Liver (tissue), 8 donors: ENCODE measurements at regions not wholly inside any gene's neighbourhood (a gene's known extent, or its start where the extent isn't known, plus 50 kb on each side); places are given as distances from the start of the nearest gene placed in this dataset.

Experiments
- DNase-seq: peaks from one replicate; pipeline ENCODE4 v3.0.0-alpha.2; 2017; ENCODE audit warnings: low spot score
- H3K27ac ChIP-seq, 2 donors: one replicate each; pipeline ENCODE4 v1.7.0; 2013; ENCODE audit warnings: inconsistent platforms in 2 of 2, low read length in 2 of 2, control low read depth in 1 of 2, low read depth in 1 of 2, mild to moderate bottlenecking in 1 of 2
- H3K27me3 ChIP-seq, 4 donors: one replicate each; pipeline versions ENCODE4 v1.6.1 to v1.7.0; 2013; ENCODE audit warnings: low read length in 3 of 4, inconsistent platforms in 1 of 4, mild to moderate bottlenecking in 1 of 4, moderate library complexity in 1 of 4; ENCODE audit not compliant: control insufficient read depth in 4 of 4, insufficient read depth in 4 of 4
- H3K36me3 ChIP-seq, 4 donors: one replicate each; pipeline versions ENCODE4 v1.6.1 to v1.7.0; 2013; ENCODE audit warnings: low read length in 3 of 4, mild to moderate bottlenecking in 3 of 4, low read depth in 1 of 4, moderate library complexity in 1 of 4; ENCODE audit not compliant: control insufficient read depth in 4 of 4, insufficient read depth in 3 of 4
- H3K4me1 ChIP-seq, 4 donors: one replicate each; pipeline versions ENCODE4 v1.6.1 to v1.7.0; 2013; ENCODE audit warnings: low read length in 3 of 4, mild to moderate bottlenecking in 3 of 4, moderate library complexity in 1 of 4; ENCODE audit not compliant: control insufficient read depth in 4 of 4, insufficient read depth in 4 of 4
- H3K4me3 ChIP-seq, 3 donors: one replicate each; pipeline versions ENCODE4 v1.6.1 to v1.7.0; 2013; ENCODE audit warnings: low read length in 3 of 3, control low read depth in 1 of 3, low read depth in 1 of 3, mild to moderate bottlenecking in 1 of 3
- H3K9ac ChIP-seq, 2 donors: one replicate each; pipeline ENCODE4 v1.7.0; 2013; ENCODE audit warnings: low read length in 2 of 2, mild to moderate bottlenecking in 2 of 2, moderate library complexity in 2 of 2, control low read depth in 1 of 2, low read depth in 1 of 2
- H3K9me3 ChIP-seq, 4 donors: one replicate each; pipeline versions ENCODE4 v1.6.1 to v1.7.0; 2013; ENCODE audit warnings: low read length in 3 of 4; ENCODE audit not compliant: control insufficient read depth in 4 of 4
- EGR1 ChIP-seq, 2 donors: IDR thresholded peaks; 2 replicates each; pipeline ENCODE4 v1.6.1; 2016 to 2018; ENCODE audit warnings: antibody characterized with exemption in 2 of 2, low read depth in 2 of 2
- FOXA1 ChIP-seq: IDR thresholded peaks from 2 replicates; pipeline ENCODE4 v1.6.1; 2016; ENCODE audit warnings: antibody characterized with exemption
- FOXA2 ChIP-seq: IDR thresholded peaks from 2 replicates; pipeline ENCODE4 v1.6.1; 2016; ENCODE audit warnings: antibody characterized with exemption
- GABPA ChIP-seq, 2 donors: IDR thresholded peaks in 1 of 2; conservative IDR thresholded peaks in 1 of 2; 2 replicates each; pipeline ENCODE4 v1.6.1; 2016; ENCODE audit warnings: antibody characterized with exemption in 2 of 2, mild to moderate bottlenecking in 1 of 2, moderate library complexity in 1 of 2
- HNF4A ChIP-seq, 2 donors: conservative IDR thresholded peaks; 2 replicates each; pipeline ENCODE4 v1.6.1; 2016; ENCODE audit warnings: antibody characterized with exemption in 2 of 2, mild to moderate bottlenecking in 2 of 2
- HNF4G ChIP-seq: IDR thresholded peaks from 2 replicates; pipeline ENCODE4 v1.6.1; 2016; ENCODE audit warnings: antibody characterized with exemption
- JUND ChIP-seq, 2 donors: IDR thresholded peaks; 2 replicates each; pipeline ENCODE4 v1.6.1; 2016; ENCODE audit warnings: antibody characterized with exemption in 2 of 2
- NR2F2 ChIP-seq: IDR thresholded peaks from 2 replicates; pipeline ENCODE4 v1.6.1; 2016; ENCODE audit warnings: antibody characterized with exemption
- RAD21 ChIP-seq, 2 donors: IDR thresholded peaks; 2 replicates each; pipeline ENCODE4 v1.6.1; 2016; ENCODE audit warnings: antibody characterized with exemption in 2 of 2, mild to moderate bottlenecking in 2 of 2
- RXRA ChIP-seq, 2 donors: IDR thresholded peaks; 2 replicates each; pipeline ENCODE4 v1.6.1; 2017 to 2018; ENCODE audit warnings: antibody characterized with exemption in 2 of 2, mild to moderate bottlenecking in 1 of 2
- SP1 ChIP-seq: IDR thresholded peaks from 2 replicates; pipeline ENCODE4 v1.6.1; 2018; ENCODE audit warnings: antibody characterized with exemption, mild to moderate bottlenecking
- TAF1 ChIP-seq: conservative IDR thresholded peaks from 2 replicates; pipeline ENCODE4 v1.6.1; 2016; ENCODE audit warnings: antibody characterized with exemption, mild to moderate bottlenecking
- YY1 ChIP-seq: IDR thresholded peaks from 2 replicates; pipeline ENCODE4 v1.6.1; 2016; ENCODE audit warnings: antibody characterized with exemption, mild to moderate bottlenecking
- WGBS: extraction: QIAGEN DNeasy Blood & Tissue Kit; methylation state at CpG from one replicate; pipeline ENCODE4 v1.1.7; 2013; 5-methylcytosine and 5-hydroxymethylcytosine counted together
- TF ChIP-seq, protein P1 (sequence below): IDR thresholded peaks from 2 replicates; pipeline ENCODE4 v1.6.1; 2016; ENCODE audit warnings: antibody characterized with exemption, mild to moderate bottlenecking
- TF ChIP-seq, protein P2 (sequence below): IDR thresholded peaks from 2 replicates; pipeline ENCODE4 v1.6.1; 2016; ENCODE audit warnings: antibody characterized with exemption
- TF ChIP-seq, protein P3 (sequence below): IDR thresholded peaks from 2 replicates; pipeline ENCODE4 v1.6.1; 2016; ENCODE audit warnings: antibody characterized with exemption
- TF ChIP-seq, protein P4 (sequence below): fragments of 150-350 bp; IDR thresholded peaks from 2 replicates; pipeline ENCODE4 v1.5.1; 2017; ENCODE audit warnings: improper control_type of control experiment, low read depth, low read length; ENCODE audit not compliant: missing input control
- TF ChIP-seq, protein P5 (sequence below): IDR thresholded peaks from 2 replicates; pipeline ENCODE4 v1.6.1; 2016; ENCODE audit warnings: antibody characterized with exemption
- donor health status: healthy.
- donor health status: healthy.
- donor health status: healthy.
- donor health status: healthy.
- donor health status: healthy.

DNA sequence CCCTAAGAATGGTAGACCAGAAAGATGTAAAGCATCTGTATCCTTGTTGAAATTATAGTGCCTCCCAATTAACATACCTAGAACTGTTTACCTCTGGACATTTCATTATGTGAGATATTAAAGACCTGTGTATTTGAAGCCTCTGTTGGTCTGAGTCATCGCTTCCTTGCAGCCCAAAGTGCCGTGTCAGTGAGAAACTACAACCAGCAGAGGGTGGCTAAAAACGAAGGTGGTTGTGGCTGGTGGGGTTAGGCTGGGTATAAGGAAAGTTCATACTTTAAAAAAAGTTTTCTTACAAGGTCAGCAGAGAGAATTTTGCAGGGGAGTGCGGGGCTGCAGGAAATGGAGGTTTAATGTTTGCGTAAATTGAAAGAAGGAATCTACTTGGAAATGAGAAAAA, 290.7 kb downstream of the TMEM114 start (continued):
- TF ChIP-seq, protein P1, sequence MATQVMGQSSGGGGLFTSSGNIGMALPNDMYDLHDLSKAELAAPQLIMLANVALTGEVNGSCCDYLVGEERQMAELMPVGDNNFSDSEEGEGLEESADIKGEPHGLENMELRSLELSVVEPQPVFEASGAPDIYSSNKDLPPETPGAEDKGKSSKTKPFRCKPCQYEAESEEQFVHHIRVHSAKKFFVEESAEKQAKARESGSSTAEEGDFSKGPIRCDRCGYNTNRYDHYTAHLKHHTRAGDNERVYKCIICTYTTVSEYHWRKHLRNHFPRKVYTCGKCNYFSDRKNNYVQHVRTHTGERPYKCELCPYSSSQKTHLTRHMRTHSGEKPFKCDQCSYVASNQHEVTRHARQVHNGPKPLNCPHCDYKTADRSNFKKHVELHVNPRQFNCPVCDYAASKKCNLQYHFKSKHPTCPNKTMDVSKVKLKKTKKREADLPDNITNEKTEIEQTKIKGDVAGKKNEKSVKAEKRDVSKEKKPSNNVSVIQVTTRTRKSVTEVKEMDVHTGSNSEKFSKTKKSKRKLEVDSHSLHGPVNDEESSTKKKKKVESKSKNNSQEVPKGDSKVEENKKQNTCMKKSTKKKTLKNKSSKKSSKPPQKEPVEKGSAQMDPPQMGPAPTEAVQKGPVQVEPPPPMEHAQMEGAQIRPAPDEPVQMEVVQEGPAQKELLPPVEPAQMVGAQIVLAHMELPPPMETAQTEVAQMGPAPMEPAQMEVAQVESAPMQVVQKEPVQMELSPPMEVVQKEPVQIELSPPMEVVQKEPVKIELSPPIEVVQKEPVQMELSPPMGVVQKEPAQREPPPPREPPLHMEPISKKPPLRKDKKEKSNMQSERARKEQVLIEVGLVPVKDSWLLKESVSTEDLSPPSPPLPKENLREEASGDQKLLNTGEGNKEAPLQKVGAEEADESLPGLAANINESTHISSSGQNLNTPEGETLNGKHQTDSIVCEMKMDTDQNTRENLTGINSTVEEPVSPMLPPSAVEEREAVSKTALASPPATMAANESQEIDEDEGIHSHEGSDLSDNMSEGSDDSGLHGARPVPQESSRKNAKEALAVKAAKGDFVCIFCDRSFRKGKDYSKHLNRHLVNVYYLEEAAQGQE: no peak
- TF ChIP-seq RAD21 (IDR thresholded peaks at IDR 0.05) (no peak), FOXA1 (no peak), RXRA (IDR thresholded peaks at IDR 0.05) (no peak), NR2F2 (no peak), HNF4G (no peak), GABPA (IDR thresholded peaks at IDR 0.05 in 1 of 2, conservative IDR thresholded peaks at IDR 0.05 in 1 of 2) (no peak), SP1 (no peak)
- TF ChIP-seq, protein P2, sequence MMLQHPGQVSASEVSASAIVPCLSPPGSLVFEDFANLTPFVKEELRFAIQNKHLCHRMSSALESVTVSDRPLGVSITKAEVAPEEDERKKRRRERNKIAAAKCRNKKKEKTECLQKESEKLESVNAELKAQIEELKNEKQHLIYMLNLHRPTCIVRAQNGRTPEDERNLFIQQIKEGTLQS: no peak

DNA sequence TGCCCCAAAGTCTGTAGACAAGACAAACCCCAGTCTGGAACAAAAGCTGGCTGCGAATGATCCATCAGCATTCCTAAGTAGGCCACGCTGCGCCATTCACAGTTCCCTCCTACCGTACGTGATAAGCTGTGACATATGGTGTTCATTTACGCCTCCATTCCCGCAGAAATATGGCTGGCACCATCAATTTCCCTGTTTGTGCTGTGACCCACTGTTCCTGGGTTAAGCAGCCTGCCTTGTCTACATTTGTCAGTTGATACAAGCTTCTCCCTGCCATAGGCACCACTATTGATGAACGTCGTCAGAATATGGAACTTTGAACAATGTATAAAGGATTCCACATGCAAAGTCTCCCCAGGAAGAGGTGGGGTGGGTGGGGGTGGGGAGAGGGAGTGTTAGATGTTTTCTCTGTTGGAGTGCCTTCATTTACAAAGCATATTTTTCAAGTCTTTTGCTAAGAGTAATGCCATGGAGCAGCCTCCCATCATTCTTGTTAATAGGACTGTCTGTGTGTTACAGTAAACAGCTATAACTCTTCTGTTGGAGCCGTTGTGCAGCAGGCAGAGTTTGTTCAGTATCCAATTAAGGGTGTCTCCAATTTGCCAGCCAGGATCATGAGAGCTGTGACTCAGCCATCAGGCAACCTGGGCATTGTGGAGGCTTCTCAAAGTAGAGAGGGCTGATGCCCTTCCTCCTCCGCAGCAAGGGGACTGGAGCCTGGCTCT, 294.6 kb downstream of the TMEM114 start:
- no peaks in the 10 kb centered on the region for H3K27me3 ChIP-seq
- no peak for DNase-seq
- 78% methylated on average over 11 of the region's 11 CpGs for WGBS
- no peaks in the 10 kb centered on the region for H3K36me3 ChIP-seq
- H3K4me3 ChIP-seq: no peak overlapping the region
- TF ChIP-seq, protein P3, sequence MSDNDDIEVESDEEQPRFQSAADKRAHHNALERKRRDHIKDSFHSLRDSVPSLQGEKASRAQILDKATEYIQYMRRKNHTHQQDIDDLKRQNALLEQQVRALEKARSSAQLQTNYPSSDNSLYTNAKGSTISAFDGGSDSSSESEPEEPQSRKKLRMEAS: no peak
- TF ChIP-seq, protein P4, sequence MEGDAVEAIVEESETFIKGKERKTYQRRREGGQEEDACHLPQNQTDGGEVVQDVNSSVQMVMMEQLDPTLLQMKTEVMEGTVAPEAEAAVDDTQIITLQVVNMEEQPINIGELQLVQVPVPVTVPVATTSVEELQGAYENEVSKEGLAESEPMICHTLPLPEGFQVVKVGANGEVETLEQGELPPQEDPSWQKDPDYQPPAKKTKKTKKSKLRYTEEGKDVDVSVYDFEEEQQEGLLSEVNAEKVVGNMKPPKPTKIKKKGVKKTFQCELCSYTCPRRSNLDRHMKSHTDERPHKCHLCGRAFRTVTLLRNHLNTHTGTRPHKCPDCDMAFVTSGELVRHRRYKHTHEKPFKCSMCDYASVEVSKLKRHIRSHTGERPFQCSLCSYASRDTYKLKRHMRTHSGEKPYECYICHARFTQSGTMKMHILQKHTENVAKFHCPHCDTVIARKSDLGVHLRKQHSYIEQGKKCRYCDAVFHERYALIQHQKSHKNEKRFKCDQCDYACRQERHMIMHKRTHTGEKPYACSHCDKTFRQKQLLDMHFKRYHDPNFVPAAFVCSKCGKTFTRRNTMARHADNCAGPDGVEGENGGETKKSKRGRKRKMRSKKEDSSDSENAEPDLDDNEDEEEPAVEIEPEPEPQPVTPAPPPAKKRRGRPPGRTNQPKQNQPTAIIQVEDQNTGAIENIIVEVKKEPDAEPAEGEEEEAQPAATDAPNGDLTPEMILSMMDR: no peak
- TF ChIP-seq FOXA1 (no peak), YY1 (no peak), RXRA (IDR thresholded peaks at IDR 0.05) (no peak), FOXA2 (no peak), HNF4A (conservative IDR thresholded peaks at IDR 0.05) (no peak), EGR1 (IDR thresholded peaks at IDR 0.05; ENCODE audit: low read depth in 2 of 2) (no peak), TAF1 (no peak), GABPA (IDR thresholded peaks at IDR 0.05 in 1 of 2, conservative IDR thresholded peaks at IDR 0.05 in 1 of 2) (no peak), HNF4G (no peak), JUND (IDR thresholded peaks at IDR 0.05) (no peak), NR2F2 (no peak)
- TF ChIP-seq, protein P5, sequence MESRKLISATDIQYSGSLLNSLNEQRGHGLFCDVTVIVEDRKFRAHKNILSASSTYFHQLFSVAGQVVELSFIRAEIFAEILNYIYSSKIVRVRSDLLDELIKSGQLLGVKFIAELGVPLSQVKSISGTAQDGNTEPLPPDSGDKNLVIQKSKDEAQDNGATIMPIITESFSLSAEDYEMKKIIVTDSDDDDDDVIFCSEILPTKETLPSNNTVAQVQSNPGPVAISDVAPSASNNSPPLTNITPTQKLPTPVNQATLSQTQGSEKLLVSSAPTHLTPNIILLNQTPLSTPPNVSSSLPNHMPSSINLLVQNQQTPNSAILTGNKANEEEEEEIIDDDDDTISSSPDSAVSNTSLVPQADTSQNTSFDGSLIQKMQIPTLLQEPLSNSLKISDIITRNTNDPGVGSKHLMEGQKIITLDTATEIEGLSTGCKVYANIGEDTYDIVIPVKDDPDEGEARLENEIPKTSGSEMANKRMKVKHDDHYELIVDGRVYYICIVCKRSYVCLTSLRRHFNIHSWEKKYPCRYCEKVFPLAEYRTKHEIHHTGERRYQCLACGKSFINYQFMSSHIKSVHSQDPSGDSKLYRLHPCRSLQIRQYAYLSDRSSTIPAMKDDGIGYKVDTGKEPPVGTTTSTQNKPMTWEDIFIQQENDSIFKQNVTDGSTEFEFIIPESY: no peak
- TF ChIP-seq, protein P1: no peak
- no peaks in the 10 kb centered on the region for H3K9me3 ChIP-seq
- no peak overlapping the region for H3K9ac ChIP-seq
- no peak overlapping the region for H3K27ac ChIP-seq
- H3K4me1 ChIP-seq: no peaks in the 10 kb centered on the region
